Tibial artery (tissue), 4 donors: ENCODE measurements at regions not wholly inside any gene's neighbourhood (a gene's known extent, or its start where the extent isn't known, plus 50 kb on each side); places are given as distances from the start of the nearest gene placed in this dataset.
"Not testable (repeated sequence)": the region's sequence is repeated elsewhere in the genome, so short reads cannot be mapped to it uniquely, and the experiment has no call there.

Source experiments
- DNase-seq, 2 donors: peaks; one replicate each; pipeline ENCODE4 v3.0.0-alpha.2; 2019
- H3K27ac ChIP-seq, 2 donors: fragments of 200-600 bp; sonication (generic) in 1 of 2; 1 replicate in 1 of 2; 2 replicates in 1 of 2; pipeline ENCODE4 v1.5.1; 2018 to 2019; ENCODE audit warnings: mild to moderate bottlenecking in 1 of 2
- H3K27me3 ChIP-seq, 2 donors: fragments of 200-600 bp; sonication (generic) in 1 of 2; one replicate each; pipeline versions ENCODE4 v1.5.1 to v1.6.0; 2016 to 2019
- H3K36me3 ChIP-seq, 3 donors: fragments of 200-600 bp; sonication (generic) in 2 of 3; one replicate each; pipeline ENCODE4 v1.5.1; 2016 to 2019; ENCODE audit warnings: mild to moderate bottlenecking in 2 of 3
- H3K4me1 ChIP-seq, 4 donors: fragments of 200-600 bp; sonication (generic) in 2 of 4; 1 replicate in 3 of 4; 2 replicates in 1 of 4; pipeline ENCODE4 v1.5.1; 2016 to 2019
- H3K4me3 ChIP-seq, 2 donors: fragments of 200-600 bp; sonication (generic) in 1 of 2; 1 replicate in 1 of 2; 2 replicates in 1 of 2; pipeline ENCODE4 v1.5.1; 2018 to 2019; ENCODE audit warnings: mild to moderate bottlenecking in 2 of 2
- H3K9me3 ChIP-seq, 3 donors: fragments of 200-600 bp; sonication (generic) in 1 of 3; one replicate each; pipeline ENCODE4 v1.5.1; 2016 to 2019
- CTCF ChIP-seq, 2 experiments: fragments of 200-600 bp in 1 of 2; fragments of 450-650 bp in 1 of 2; IDR thresholded peaks; one replicate each; pipeline ENCODE4 v1.5.1; 2017 to 2019; ENCODE audit warnings: antibody characterized with exemption in 2 of 2, mild to moderate bottlenecking in 1 of 2, moderate library complexity in 1 of 2
- intact Hi-C: fragments of 100-400 bp; cut with DNase I; formaldehyde crosslinking; loops from one replicate; pipeline ENCODE4 v1.15.0; 2023; ENCODE audit warnings: low total_unique reads

GRCh38 chr10:30722956-30723620 is 93.5 kb upstream of the LYZL2 start:
- no peak for TF ChIP-seq CTCF (IDR thresholded peaks at IDR 0.05)
- Histone ChIP-seq H3K4me3 (no peak overlapping the region), H3K36me3 (no peaks in the 10 kb centered on the region), H3K9me3 (no peaks in the 10 kb centered on the region), H3K27ac (no peak overlapping the region), H3K4me1 (peaks cover 0 to 3% (median 0%) of the 10 kb centered on the region in 4 donors), H3K27me3 (no peaks in the 10 kb centered on the region)
- DNase-seq, result no peak
- intact Hi-C loops, result loop anchor here (5.0 kb wide), 1 partner anchor 769 kb away; no protein-coding TSS in a partner anchor

- no peaks in the 10 kb centered on the region for H3K4me1 ChIP-seq
- no peaks in the 10 kb centered on the region for H3K27me3 ChIP-seq
- no peaks in the 10 kb centered on the region for H3K36me3 ChIP-seq
- no peaks in the 10 kb centered on the region for H3K9me3 ChIP-seq
- intact Hi-C loops, result loop anchor here (5.0 kb wide), 1 partner anchor 772 kb away; no protein-coding TSS in a partner anchor
- no peak overlapping the region for H3K4me3 ChIP-seq
- no peak overlapping the region for H3K27ac ChIP-seq
- no peak for TF ChIP-seq CTCF (IDR thresholded peaks at IDR 0.05)
- DNase-seq, result no peak
Measured at GRCh38 chr10:30719832-30720231, 90.3 kb upstream of the LYZL2 start.

- Histone ChIP-seq H3K27me3 (peaks cover 0 to 7% of the 10 kb centered on the region in 2 donors), H3K9me3 (peaks cover 0 to 9% (median 2%) of the 10 kb centered on the region in 3 donors), H3K36me3 (no peaks in the 10 kb centered on the region), H3K4me3 (no peak overlapping the region), H3K27ac (no peak overlapping the region), H3K4me1 (no peaks in the 10 kb centered on the region)
- intact Hi-C loops, result no loop called here
- no peak for DNase-seq
- no peak for TF ChIP-seq CTCF (IDR thresholded peaks at IDR 0.05)
Measured at GRCh38 chr10:30709700-30710358, 80.3 kb upstream of the LYZL2 start.

GRCh38 chr10:30709229-30709628 is 79.7 kb upstream of the LYZL2 start:
- intact Hi-C loops, result no loop called here
- no peak for TF ChIP-seq CTCF (IDR thresholded peaks at IDR 0.05)
- no peak overlapping the region for H3K4me3 ChIP-seq
- no peak for DNase-seq
- H3K27me3 ChIP-seq, result peaks cover 0 to 7% of the 10 kb centered on the region in 2 donors
- no peaks in the 10 kb centered on the region for H3K4me1 ChIP-seq
- no peak overlapping the region for H3K27ac ChIP-seq
- peaks cover 0 to 9% (median 2%) of the 10 kb centered on the region in 3 donors for H3K9me3 ChIP-seq
- no peaks in the 10 kb centered on the region for H3K36me3 ChIP-seq

GRCh38 chr10:30708234-30708633 is 78.7 kb upstream of the LYZL2 start:
- Histone ChIP-seq H3K27ac (no peak overlapping the region), H3K9me3 (no peaks in the 10 kb centered on the region), H3K27me3 (peaks cover 0 to 7% of the 10 kb centered on the region in 2 donors), H3K36me3 (no peaks in the 10 kb centered on the region), H3K4me1 (no peaks in the 10 kb centered on the region), H3K4me3 (no peak overlapping the region)
- no peak for TF ChIP-seq CTCF (IDR thresholded peaks at IDR 0.05)
- intact Hi-C loops, result no loop called here
- DNase-seq, result no peak

GRCh38 chr10:30706189-30706588 is 76.6 kb upstream of the LYZL2 start:
- intact Hi-C loops, H3K4me3 ChIP-seq, H3K27me3 ChIP-seq, H3K36me3 ChIP-seq, H3K9me3 ChIP-seq, H3K4me1 ChIP-seq, DNase-seq, H3K27ac ChIP-seq: not testable (repeated sequence)
